Vagina (tissue), 2 donors: ENCODE measurements at regions not wholly inside any gene's neighbourhood (a gene's known extent, or its start where the extent isn't known, plus 50 kb on each side); places are given as distances from the start of the nearest gene placed in this dataset.

ENCODE experiments used
- DNase-seq, 2 donors: peaks; one replicate each; pipeline ENCODE4 v3.0.0-alpha.2; 2017; ENCODE audit errors: extremely low spot score in 2 of 2
- H3K27ac ChIP-seq: fragments of 200-600 bp; sonication (generic); one replicate; pipeline ENCODE4 v1.5.1; 2019
- H3K27me3 ChIP-seq: fragments of 200-600 bp; sonication (generic); one replicate; pipeline ENCODE4 v1.5.1; 2019
- H3K36me3 ChIP-seq, 2 donors: fragments of 200-600 bp; sonication (generic); one replicate each; pipeline ENCODE4 v1.5.1; 2017 to 2019
- H3K4me1 ChIP-seq: fragments of 200-600 bp; sonication (generic); one replicate; pipeline ENCODE4 v1.5.1; 2019
- H3K4me3 ChIP-seq, 2 donors: fragments of 200-600 bp; sonication (generic); 1 replicate in 1 of 2; 2 replicates in 1 of 2; pipeline ENCODE4 v1.5.1; 2016 to 2019
- H3K9me3 ChIP-seq: fragments of 200-600 bp; sonication (generic); one replicate; pipeline ENCODE4 v1.5.1; 2019
- CTCF ChIP-seq, 3 experiments: fragments of 450-650 bp in 2 of 3; fragments of 200-600 bp in 1 of 3; sonication (generic) in 1 of 3; IDR thresholded peaks; one replicate each; pipeline ENCODE4 v1.5.1; 2017 to 2019; ENCODE audit warnings: antibody characterized with exemption in 3 of 3, mild to moderate bottlenecking in 2 of 3, moderate library complexity in 2 of 3
- POLR2A ChIP-seq, 2 donors: fragments of 450-650 bp; IDR thresholded peaks; one replicate each; pipeline ENCODE4 v1.6.1; 2017; ENCODE audit warnings: antibody characterized with exemption in 2 of 2, mild to moderate bottlenecking in 2 of 2, moderate library complexity in 2 of 2
- POLR2AphosphoS5 ChIP-seq, 2 donors: sonication (generic); formaldehyde crosslinking; IDR thresholded peaks; one replicate each; pipeline ENCODE4 v1.9.0; 2017; ENCODE audit warnings: antibody characterized with exemption in 2 of 2, mild to moderate bottlenecking in 2 of 2, low read depth in 1 of 2; ENCODE audit not compliant: insufficient read depth in 1 of 2
- intact Hi-C: fragments of 100-400 bp; cut with DNase I; formaldehyde crosslinking; loops from one replicate; pipeline ENCODE4 v1.15.1; 2023

- Histone ChIP-seq H3K27ac (no peak overlapping the region), H3K27me3 (no peaks in the 10 kb centered on the region), H3K36me3 (no peaks in the 10 kb centered on the region), H3K4me1 (no peaks in the 10 kb centered on the region), H3K4me3 (no peak overlapping the region), H3K9me3 (no peaks in the 10 kb centered on the region)
- intact Hi-C loops = no loop called here
- no peak for DNase-seq
- TF ChIP-seq POLR2A (IDR thresholded peaks at IDR 0.05) = no peak
- no peak for TF ChIP-seq POLR2AphosphoS5 (IDR thresholded peaks at IDR 0.05; ENCODE audit: insufficient read depth in 1 of 2, low read depth in 1 of 2)
- no peak for TF ChIP-seq CTCF (IDR thresholded peaks at IDR 0.05)
These were observed 90.6 kb upstream of the GRM7 start for GRCh38 chr3:6770397-6770690.

GRCh38 chr3:6771171-6771570 is 89.7 kb upstream of the GRM7 start:
- Histone ChIP-seq H3K36me3 (no peaks in the 10 kb centered on the region), H3K27me3 (no peaks in the 10 kb centered on the region), H3K9me3 (no peaks in the 10 kb centered on the region), H3K4me1 (no peaks in the 10 kb centered on the region), H3K27ac (no peak overlapping the region), H3K4me3 (no peak overlapping the region)
- intact Hi-C loops = no loop called here
- no peak for DNase-seq
- TF ChIP-seq POLR2A (IDR thresholded peaks at IDR 0.05) (no peak), CTCF (IDR thresholded peaks at IDR 0.05) (no peak), POLR2AphosphoS5 (IDR thresholded peaks at IDR 0.05; ENCODE audit: insufficient read depth in 1 of 2, low read depth in 1 of 2) (no peak)

- no peaks in the 10 kb centered on the region for H3K36me3 ChIP-seq
- H3K4me1 ChIP-seq = no peaks in the 10 kb centered on the region
- intact Hi-C loops = no loop called here
- no peak overlapping the region for H3K27ac ChIP-seq
- TF ChIP-seq POLR2A (IDR thresholded peaks at IDR 0.05) (no peak), POLR2AphosphoS5 (IDR thresholded peaks at IDR 0.05; ENCODE audit: insufficient read depth in 1 of 2, low read depth in 1 of 2) (no peak)
- H3K9me3 ChIP-seq = no peaks in the 10 kb centered on the region
- no peaks in the 10 kb centered on the region for H3K27me3 ChIP-seq
- no peak for DNase-seq
- no peak overlapping the region for H3K4me3 ChIP-seq
These were observed 81.8 kb upstream of the GRM7 start for GRCh38 chr3:6779140-6779539.

- no peak for TF ChIP-seq POLR2AphosphoS5 (IDR thresholded peaks at IDR 0.05; ENCODE audit: insufficient read depth in 1 of 2, low read depth in 1 of 2)
- TF ChIP-seq POLR2A (IDR thresholded peaks at IDR 0.05) = no peak
- TF ChIP-seq CTCF (IDR thresholded peaks at IDR 0.05) = no peak
- no peak overlapping the region for H3K27ac ChIP-seq
- no peaks in the 10 kb centered on the region for H3K4me1 ChIP-seq
- no peaks in the 10 kb centered on the region for H3K36me3 ChIP-seq
- intact Hi-C loops = no loop called here
- no peaks in the 10 kb centered on the region for H3K27me3 ChIP-seq
- no peak for DNase-seq
- H3K9me3 ChIP-seq = no peaks in the 10 kb centered on the region
- no peak overlapping the region for H3K4me3 ChIP-seq
These were observed 79.8 kb upstream of the GRM7 start for GRCh38 chr3:6781092-6781491.

GRCh38 chr3:6785726-6786125 is 75.2 kb upstream of the GRM7 start:
- H3K4me3 ChIP-seq = no peak overlapping the region
- intact Hi-C loops = no loop called here
- no peaks in the 10 kb centered on the region for H3K4me1 ChIP-seq
- TF ChIP-seq CTCF (IDR thresholded peaks at IDR 0.05) (no peak), POLR2AphosphoS5 (IDR thresholded peaks at IDR 0.05; ENCODE audit: insufficient read depth in 1 of 2, low read depth in 1 of 2) (no peak), POLR2A (IDR thresholded peaks at IDR 0.05) (no peak)
- H3K27ac ChIP-seq = no peak overlapping the region
- H3K36me3 ChIP-seq = no peaks in the 10 kb centered on the region
- no peak for DNase-seq
- H3K27me3 ChIP-seq = no peaks in the 10 kb centered on the region
- H3K9me3 ChIP-seq = no peaks in the 10 kb centered on the region

GRCh38 chr3:6791161-6791560 is 69.8 kb upstream of the GRM7 start:
- H3K9me3 ChIP-seq = no peaks in the 10 kb centered on the region

More at GRCh38 chr3:6791161-6791560, 69.8 kb upstream of the GRM7 start:
- Histone ChIP-seq H3K36me3 (no peaks in the 10 kb centered on the region), H3K27ac (no peak overlapping the region), H3K27me3 (no peaks in the 10 kb centered on the region), H3K4me3 (no peak overlapping the region), H3K4me1 (no peaks in the 10 kb centered on the region)
- TF ChIP-seq POLR2A (IDR thresholded peaks at IDR 0.05) (no peak), POLR2AphosphoS5 (IDR thresholded peaks at IDR 0.05; ENCODE audit: insufficient read depth in 1 of 2, low read depth in 1 of 2) (no peak), CTCF (IDR thresholded peaks at IDR 0.05) (no peak)
- no peak for DNase-seq
- intact Hi-C loops = no loop called here
